Neural crest cell (in vitro differentiated cells): ENCODE measurements at regions not wholly inside any gene's neighbourhood (a gene's known extent, or its start where the extent isn't known, plus 50 kb on each side); places are given as distances from the start of the nearest gene placed in this dataset.

Source experiments
- DNase-seq: peaks from one replicate; pipeline ENCODE4 v3.0.0; 2021; ENCODE audit warnings: low read depth, mixed read lengths, low spot score
- H3K27ac Mint-ChIP-seq: one replicate; pipeline ENCODE4 v1.8.0; 2021; ENCODE audit warnings: mild to moderate bottlenecking, mixed read lengths; ENCODE audit not compliant: unreplicated experiment
- H3K27me3 Mint-ChIP-seq: 2 replicates; pipeline ENCODE4 v1.8.0; 2021; ENCODE audit warnings: low read depth, mild to moderate bottlenecking, mixed read lengths
- H3K36me3 Mint-ChIP-seq: 2 replicates; pipeline ENCODE4 v1.8.0; 2021; ENCODE audit warnings: low read depth, mild to moderate bottlenecking, mixed read lengths
- H3K4me1 Mint-ChIP-seq: 2 replicates; pipeline ENCODE4 v1.8.0; 2021; ENCODE audit warnings: mixed read lengths
- H3K4me3 Mint-ChIP-seq: one replicate; pipeline ENCODE4 v1.8.0; 2021; ENCODE audit warnings: mild to moderate bottlenecking, mixed read lengths
- H3K9me3 Mint-ChIP-seq: 2 replicates; pipeline ENCODE4 v1.8.0; 2021; ENCODE audit warnings: mixed read lengths
- CTCF ChIP-seq: fragments of 200-600 bp; sonication (generic); conservative IDR thresholded peaks from 2 replicates; pipeline ENCODE4 v1.5.0; 2021; ENCODE audit warnings: antibody characterized with exemption, mild to moderate bottlenecking

- H3K36me3 Mint-ChIP-seq = no peaks in the 10 kb centered on the region
- H3K4me1 Mint-ChIP-seq = no peaks in the 10 kb centered on the region
- H3K4me3 Mint-ChIP-seq = no peak overlapping the region
- no peaks in the 10 kb centered on the region for H3K27me3 Mint-ChIP-seq
- peaks cover 2% of the 10 kb centered on the region for H3K9me3 Mint-ChIP-seq
- no peak overlapping the region for H3K27ac Mint-ChIP-seq
- TF ChIP-seq CTCF = no peak
- DNase-seq = no peak
These were observed 314.7 kb upstream of the GULP1 start for GRCh38 chr2:187976986-187977333.

GRCh38 chr2:187978356-187978755 lies 313.3 kb upstream of the GULP1 start:
- DNase-seq = no peak
- no peaks in the 10 kb centered on the region for H3K27me3 Mint-ChIP-seq
- no peak for TF ChIP-seq CTCF
- H3K27ac Mint-ChIP-seq = no peak overlapping the region
- no peak overlapping the region for H3K4me3 Mint-ChIP-seq
- H3K9me3 Mint-ChIP-seq = peaks cover 2% of the 10 kb centered on the region
- H3K4me1 Mint-ChIP-seq = no peaks in the 10 kb centered on the region
- H3K36me3 Mint-ChIP-seq = no peaks in the 10 kb centered on the region

- no peaks in the 10 kb centered on the region for H3K4me1 Mint-ChIP-seq
- H3K36me3 Mint-ChIP-seq = no peaks in the 10 kb centered on the region
- H3K27me3 Mint-ChIP-seq = no peaks in the 10 kb centered on the region
- no peak for DNase-seq
- no peak overlapping the region for H3K27ac Mint-ChIP-seq
- no peak for TF ChIP-seq CTCF
- H3K4me3 Mint-ChIP-seq = no peak overlapping the region
- no peaks in the 10 kb centered on the region for H3K9me3 Mint-ChIP-seq
These were observed 309.0 kb upstream of the GULP1 start for GRCh38 chr2:187982668-187983067.

- no peak for TF ChIP-seq CTCF
- no peaks in the 10 kb centered on the region for H3K9me3 Mint-ChIP-seq
- H3K36me3 Mint-ChIP-seq = no peaks in the 10 kb centered on the region
- no peak for DNase-seq
- no peaks in the 10 kb centered on the region for H3K27me3 Mint-ChIP-seq
- H3K4me1 Mint-ChIP-seq = no peaks in the 10 kb centered on the region
- H3K4me3 Mint-ChIP-seq = no peak overlapping the region
- H3K27ac Mint-ChIP-seq = no peak overlapping the region
These were observed 306.5 kb upstream of the GULP1 start for GRCh38 chr2:187985195-187985594.

GRCh38 chr2:187985923-187986322 lies 305.8 kb upstream of the GULP1 start:
- TF ChIP-seq CTCF = no peak
- Mint-ChIP-seq H3K9me3 (no peaks in the 10 kb centered on the region), H3K27ac (no peak overlapping the region), H3K4me1 (no peaks in the 10 kb centered on the region), H3K27me3 (no peaks in the 10 kb centered on the region), H3K4me3 (no peak overlapping the region), H3K36me3 (no peaks in the 10 kb centered on the region)
- no peak for DNase-seq

GRCh38 chr2:187986390-187987105 lies 305.1 kb upstream of the GULP1 start:
- Mint-ChIP-seq H3K4me3 (no peak overlapping the region), H3K4me1 (no peaks in the 10 kb centered on the region), H3K9me3 (no peaks in the 10 kb centered on the region), H3K27ac (no peak overlapping the region), H3K36me3 (no peaks in the 10 kb centered on the region), H3K27me3 (no peaks in the 10 kb centered on the region)
- DNase-seq = no peak
- no peak for TF ChIP-seq CTCF
